Sigmoid colon (tissue), 4 donors: ENCODE measurements at regions not wholly inside any gene's neighbourhood (a gene's known extent, or its start where the extent isn't known, plus 50 kb on each side); places are given as distances from the start of the nearest gene placed in this dataset.
"Not testable (repeated sequence)": the region's sequence is repeated elsewhere in the genome, so short reads cannot be mapped to it uniquely, and the experiment has no call there.

Experiments
- POLR2A ChIP-seq, 2 donors: fragments of 450-650 bp; IDR thresholded peaks; one replicate each; pipeline ENCODE4 v1.6.1; 2016; ENCODE audit warnings: antibody characterized with exemption in 2 of 2, mild to moderate bottlenecking in 2 of 2, moderate library complexity in 2 of 2
- POLR2AphosphoS5 ChIP-seq, 4 donors: sonication (generic); formaldehyde crosslinking; IDR thresholded peaks; one replicate each; pipeline ENCODE4 v1.6.1; 2017; ENCODE audit warnings: antibody characterized with exemption in 4 of 4
- TF ChIP-seq, protein P1 (sequence below), 4 experiments: fragments of 450-650 bp in 3 of 4; fragments of 200-600 bp in 1 of 4; IDR thresholded peaks; one replicate each; pipeline ENCODE4 v1.5.1; 2016 to 2019; ENCODE audit warnings: antibody characterized with exemption in 4 of 4, mild to moderate bottlenecking in 3 of 4, moderate library complexity in 2 of 4

DNA sequence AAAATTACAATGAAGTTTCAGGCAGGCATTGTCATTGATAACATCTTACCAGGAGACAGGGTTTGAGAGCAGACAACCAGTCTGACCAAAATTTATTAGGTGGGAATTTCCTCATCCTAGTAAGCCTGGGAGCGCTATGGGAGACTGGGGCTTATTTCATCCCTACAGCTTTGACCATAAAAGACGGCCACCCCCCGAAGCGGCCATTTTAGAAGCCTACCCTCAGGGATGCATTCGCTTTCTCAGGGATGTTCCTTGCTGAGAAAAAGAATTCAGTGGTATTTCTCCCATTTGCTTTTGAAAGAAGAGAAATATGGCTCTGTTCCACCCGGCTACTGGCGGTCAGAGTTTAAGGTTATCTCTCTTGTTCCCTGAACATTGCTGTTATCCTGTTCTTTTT is 218.4 kb downstream of the PRELID2 start:
- not testable (repeated sequence) for TF ChIP-seq POLR2A, POLR2AphosphoS5 (IDR thresholded peaks at IDR 0.05)
- TF ChIP-seq, protein P1, sequence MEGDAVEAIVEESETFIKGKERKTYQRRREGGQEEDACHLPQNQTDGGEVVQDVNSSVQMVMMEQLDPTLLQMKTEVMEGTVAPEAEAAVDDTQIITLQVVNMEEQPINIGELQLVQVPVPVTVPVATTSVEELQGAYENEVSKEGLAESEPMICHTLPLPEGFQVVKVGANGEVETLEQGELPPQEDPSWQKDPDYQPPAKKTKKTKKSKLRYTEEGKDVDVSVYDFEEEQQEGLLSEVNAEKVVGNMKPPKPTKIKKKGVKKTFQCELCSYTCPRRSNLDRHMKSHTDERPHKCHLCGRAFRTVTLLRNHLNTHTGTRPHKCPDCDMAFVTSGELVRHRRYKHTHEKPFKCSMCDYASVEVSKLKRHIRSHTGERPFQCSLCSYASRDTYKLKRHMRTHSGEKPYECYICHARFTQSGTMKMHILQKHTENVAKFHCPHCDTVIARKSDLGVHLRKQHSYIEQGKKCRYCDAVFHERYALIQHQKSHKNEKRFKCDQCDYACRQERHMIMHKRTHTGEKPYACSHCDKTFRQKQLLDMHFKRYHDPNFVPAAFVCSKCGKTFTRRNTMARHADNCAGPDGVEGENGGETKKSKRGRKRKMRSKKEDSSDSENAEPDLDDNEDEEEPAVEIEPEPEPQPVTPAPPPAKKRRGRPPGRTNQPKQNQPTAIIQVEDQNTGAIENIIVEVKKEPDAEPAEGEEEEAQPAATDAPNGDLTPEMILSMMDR (IDR thresholded peaks at IDR 0.05): not testable (repeated sequence)
